ENCODE measurements at regions not wholly inside any gene's neighbourhood (a gene's known extent, or its start where the extent isn't known, plus 50 kb on each side); places are given as distances from the start of the nearest gene placed in this dataset.
"Not testable (repeated sequence)": the region's sequence is repeated elsewhere in the genome, so short reads cannot be mapped to it uniquely, and the experiment has no call there.

DNA sequence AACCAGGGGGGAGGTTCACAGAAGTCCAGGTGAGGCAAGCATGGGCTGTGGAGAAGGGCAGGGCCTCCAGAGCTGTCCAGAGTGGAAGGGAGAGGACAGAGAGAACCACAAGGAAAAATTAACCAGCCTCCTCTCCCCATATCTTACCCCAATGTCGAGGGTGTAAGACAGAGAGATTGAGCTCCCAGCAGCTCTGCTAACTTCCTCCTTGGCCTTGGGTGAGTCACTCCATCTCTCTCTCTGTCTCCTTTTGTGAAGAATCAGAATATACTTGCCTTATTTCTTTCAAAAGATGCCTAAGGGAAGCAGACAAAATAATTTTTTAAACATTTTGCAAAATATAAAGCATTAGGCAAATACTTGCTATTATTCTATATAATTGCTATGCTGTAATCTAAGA lies 58.3 kb upstream of the IYD start:
- intact Hi-C loops (cut with micrococcal nuclease; ENCODE audit: unreplicated experiment) (no loop called here), in situ Hi-C loops (cut with HindIII; ENCODE audit: extremely low pct_ligation_motif_present, low pct_unique_long_range_greater_than_20kb) (no loop called here)
- Histone ChIP-seq H3K27me3 (ENCODE audit: control insufficient read depth in 1 of 2, insufficient read depth in 2 of 2, low read length in 2 of 2) (no peaks in the 10 kb centered on the region; a peak in 2 of 5 replicates), H3K9me3 (ENCODE audit: low read length) (no peaks in the 10 kb centered on the region), H4K20me1 (ENCODE audit: insufficient read depth, low read length) (no peaks in the 10 kb centered on the region), H3K27ac (ENCODE audit: extremely low read length, insufficient read depth, low read length) (no peak overlapping the region), H3K4me1 (ENCODE audit: insufficient read depth, low read length) (no peaks in the 10 kb centered on the region), H2AFZ (ENCODE audit: low read length) (no peak overlapping the region), H3K4me3 (replicated peaks in 1 of 3; ENCODE audit: insufficient read depth in 1 of 3, low read depth in 2 of 3, low read length in 3 of 3) (no peak overlapping the region), H3K9ac (ENCODE audit: insufficient read depth, low read depth, low read length) (no peak overlapping the region), H3K4me2 (ENCODE audit: low read depth, low read length) (no peak overlapping the region), H3K79me2 (ENCODE audit: insufficient read depth, low read length) (no peaks in the 10 kb centered on the region), H3K36me3 (replicated peaks in 1 of 2; ENCODE audit: control insufficient read depth in 1 of 2, insufficient read depth in 2 of 2, low read length in 2 of 2) (no peaks in the 10 kb centered on the region)
- CTCF ChIA-PET (ENCODE audit: low intra/inter-chr PET ratio, low total read pairs): no interaction called here
- ATAC-seq: no peak
- no peak for TF ChIP-seq POLR2A (IDR thresholded peaks at IDR 0.05; ENCODE audit: insufficient read depth in 1 of 2, low read depth in 2 of 2, low read length in 2 of 2)
- TF ChIP-seq ZNF136 (CRISPR knock-in tag; IDR thresholded peaks at IDR 0.05; ENCODE audit: low read depth): no peak
- TF ChIP-seq ZFP37 (CRISPR knock-in tag; IDR thresholded peaks at IDR 0.05; ENCODE audit: borderline replicate concordance): no peak
- TF ChIP-seq ELF1 (CRISPR knock-in tag; IDR thresholded peaks at IDR 0.05): no peak
- no peak for TF ChIP-seq TBL1XR1 (IDR thresholded peaks at IDR 0.05; ENCODE audit: borderline replicate concordance, low read length, partially characterized antibody)
- no peak for TF ChIP-seq TSC22D2 (CRISPR knock-in tag; IDR thresholded peaks at IDR 0.05; ENCODE audit: borderline replicate concordance)
- no peak for TF ChIP-seq GATAD1 (CRISPR knock-in tag; IDR thresholded peaks at IDR 0.05)
- no peak for TF ChIP-seq ZKSCAN5 (CRISPR knock-in tag; IDR thresholded peaks at IDR 0.05)
- TF ChIP-seq ZNF781 (CRISPR knock-in tag; IDR thresholded peaks at IDR 0.05; ENCODE audit: borderline replicate concordance, not compliant biosample characterization): no peak
- TF ChIP-seq ZNF850 (CRISPR knock-in tag; conservative IDR thresholded peaks at IDR 0.05): no peak
- no peak for TF ChIP-seq TAF15 (IDR thresholded peaks at IDR 0.05; ENCODE audit: low read depth, low read length, poor library complexity, severe bottlenecking)
- POLR2A ChIA-PET: no interaction called here
- FAIRE-seq: no peak
- WGBS (ENCODE audit: low lambda C conversion rate): 0% methylated on average over 1 of the region's 1 CpG
- DNase-seq (ENCODE audit: low spot score): no peak
- no TSS peak for BruUV-seq (replicated peaks)

DNA sequence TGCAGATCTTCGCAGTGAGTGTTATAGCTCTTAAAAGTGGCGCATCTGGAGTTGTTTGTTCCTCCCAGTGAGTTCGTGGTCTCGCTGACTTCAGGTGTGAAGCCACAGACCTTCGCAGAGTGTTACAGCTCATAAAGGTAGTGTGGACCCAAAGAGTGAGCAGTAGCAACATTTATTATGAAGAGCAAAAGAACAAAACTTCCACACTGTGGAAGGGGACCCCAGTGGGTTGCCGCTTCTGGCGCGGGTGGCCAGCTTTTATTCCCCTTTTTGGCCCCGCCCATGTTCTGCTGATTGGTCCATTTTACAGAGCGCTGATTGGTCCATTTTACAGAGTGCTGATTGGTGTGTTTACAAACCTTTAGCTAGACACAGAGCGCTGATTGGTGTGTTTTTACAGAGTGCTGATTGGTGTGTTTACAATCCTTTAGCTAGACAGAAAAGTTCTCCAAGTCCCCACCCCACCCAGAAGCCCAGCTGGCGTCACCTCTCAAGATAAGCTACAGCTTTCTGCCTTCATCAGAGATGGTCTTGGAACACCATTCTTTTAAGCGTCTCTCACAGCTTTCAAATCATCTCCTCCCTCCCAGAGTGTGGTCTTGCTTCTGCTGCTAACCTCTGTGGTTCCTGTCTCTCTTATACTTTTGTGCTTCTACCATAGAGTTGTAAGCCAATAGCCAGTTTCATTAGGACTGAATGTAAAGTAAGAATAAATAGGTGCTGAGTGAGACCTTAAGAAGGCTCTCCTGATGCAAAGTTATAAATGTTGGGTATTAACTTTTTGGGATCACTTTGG lies 57.5 kb upstream of the IYD start:
- H4K20me1 ChIP-seq (ENCODE audit: insufficient read depth, low read length); H3K27me3 ChIP-seq (ENCODE audit: control insufficient read depth in 1 of 2, insufficient read depth in 2 of 2, low read length in 2 of 2); DNase-seq (ENCODE audit: low spot score); in situ Hi-C loops (cut with HindIII; ENCODE audit: extremely low pct_ligation_motif_present, low pct_unique_long_range_greater_than_20kb); H2AFZ ChIP-seq (ENCODE audit: low read length); intact Hi-C loops (cut with micrococcal nuclease; ENCODE audit: unreplicated experiment); H3K9ac ChIP-seq (ENCODE audit: insufficient read depth, low read depth, low read length); H3K4me2 ChIP-seq (ENCODE audit: low read depth, low read length); POLR2A ChIA-PET; H3K27ac ChIP-seq (ENCODE audit: extremely low read length, insufficient read depth, low read length); BruUV-seq (replicated peaks); H3K79me2 ChIP-seq (ENCODE audit: insufficient read depth, low read length); FAIRE-seq; H3K36me3 ChIP-seq (replicated peaks in 1 of 2; ENCODE audit: control insufficient read depth in 1 of 2, insufficient read depth in 2 of 2, low read length in 2 of 2); ATAC-seq; H3K9me3 ChIP-seq (ENCODE audit: low read length); CTCF ChIA-PET (ENCODE audit: low intra/inter-chr PET ratio, low total read pairs); H3K4me3 ChIP-seq (replicated peaks in 1 of 3; ENCODE audit: insufficient read depth in 1 of 3, low read depth in 2 of 3, low read length in 3 of 3); H3K4me1 ChIP-seq (ENCODE audit: insufficient read depth, low read length): not testable (repeated sequence)
- 46% methylated on average over 13 of the region's 13 CpGs for WGBS (ENCODE audit: low lambda C conversion rate)
